Keratinocyte (primary cell): ENCODE measurements at regions not wholly inside any gene's neighbourhood (a gene's known extent, or its start where the extent isn't known, plus 50 kb on each side); places are given as distances from the start of the nearest gene placed in this dataset.

ENCODE experiments used
- CTCF ChIP-seq, 3 experiments: IDR thresholded peaks in 1 of 3; conservative IDR thresholded peaks in 1 of 3; optimal IDR thresholded peaks in 1 of 3; 2 replicates in 2 of 3; 3 replicates in 1 of 3; pipeline versions ENCODE3 to v1.5.1; 2011; ENCODE audit warnings: low read length in 3 of 3, mild to moderate bottlenecking in 3 of 3, moderate library complexity in 2 of 3, control low read depth in 1 of 3, inconsistent platforms in 1 of 3; ENCODE audit not compliant: insufficient read depth in 2 of 3; ENCODE audit errors: extremely low read depth in 1 of 3
- EZH2 ChIP-seq: IDR thresholded peaks from one replicate; pipeline ENCODE4 v1.6.1; 2012; ENCODE audit warnings: inconsistent platforms, mild to moderate bottlenecking, low read length, moderate library complexity

GRCh38 chr6:6491761-6492160 is 96.8 kb upstream of the LY86 start:
- no peak for TF ChIP-seq CTCF (optimal IDR thresholded peaks at IDR 0.05 in 1 of 3, IDR thresholded peaks at IDR 0.05 in 1 of 3, conservative IDR thresholded peaks at IDR 0.05 in 1 of 3; ENCODE audit: extremely low read depth in 1 of 3, insufficient read depth in 2 of 3, low read length in 3 of 3)
- TF ChIP-seq EZH2, result no peak
